ENCODE measurements at regions not wholly inside any gene's neighbourhood (a gene's known extent, or its start where the extent isn't known, plus 50 kb on each side); places are given as distances from the start of the nearest gene placed in this dataset.

DNA sequence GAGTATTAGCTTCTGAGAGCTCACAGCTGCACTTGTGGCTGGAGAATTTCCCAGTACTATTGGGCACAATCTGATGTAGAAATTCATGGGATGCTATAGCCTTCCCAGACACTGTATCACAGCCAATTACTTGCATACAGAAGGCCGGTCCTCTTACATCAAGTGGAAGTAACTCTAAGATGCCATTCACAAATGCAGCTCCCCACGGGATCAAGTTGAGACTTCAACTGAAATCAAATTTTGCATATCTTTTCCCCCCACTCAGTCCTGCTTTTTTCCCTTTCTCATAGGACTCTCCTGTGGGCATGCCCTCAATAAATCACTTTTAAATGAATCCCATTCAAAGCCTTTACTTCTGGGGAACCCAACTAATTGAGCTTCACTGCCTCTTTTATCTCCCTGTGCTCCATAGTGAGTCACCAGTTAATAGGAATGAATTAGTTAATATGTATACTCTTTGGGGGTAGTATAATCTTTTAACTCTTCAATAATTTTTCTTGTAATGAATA lies 1970.8 kb downstream of the OLFM4 start:
- Histone ChIP-seq H3K27me3 (no peaks in the 10 kb centered on the region), H3K9me3 (no peaks in the 10 kb centered on the region), H3K4me1 (no peaks in the 10 kb centered on the region), H3K27ac (no peak overlapping the region), H3K36me3 (no peaks in the 10 kb centered on the region), H3K4me3 (no peak overlapping the region)
- no peak for DNase-seq (ENCODE audit: low spot score in 2 of 2)
- 79 to 82% methylated on average over 2 of the region's 2 CpGs for WGBS, 2 donors
- TF ChIP-seq POLR2A (IDR thresholded peaks at IDR 0.05): no peak
- TF ChIP-seq, protein P1, sequence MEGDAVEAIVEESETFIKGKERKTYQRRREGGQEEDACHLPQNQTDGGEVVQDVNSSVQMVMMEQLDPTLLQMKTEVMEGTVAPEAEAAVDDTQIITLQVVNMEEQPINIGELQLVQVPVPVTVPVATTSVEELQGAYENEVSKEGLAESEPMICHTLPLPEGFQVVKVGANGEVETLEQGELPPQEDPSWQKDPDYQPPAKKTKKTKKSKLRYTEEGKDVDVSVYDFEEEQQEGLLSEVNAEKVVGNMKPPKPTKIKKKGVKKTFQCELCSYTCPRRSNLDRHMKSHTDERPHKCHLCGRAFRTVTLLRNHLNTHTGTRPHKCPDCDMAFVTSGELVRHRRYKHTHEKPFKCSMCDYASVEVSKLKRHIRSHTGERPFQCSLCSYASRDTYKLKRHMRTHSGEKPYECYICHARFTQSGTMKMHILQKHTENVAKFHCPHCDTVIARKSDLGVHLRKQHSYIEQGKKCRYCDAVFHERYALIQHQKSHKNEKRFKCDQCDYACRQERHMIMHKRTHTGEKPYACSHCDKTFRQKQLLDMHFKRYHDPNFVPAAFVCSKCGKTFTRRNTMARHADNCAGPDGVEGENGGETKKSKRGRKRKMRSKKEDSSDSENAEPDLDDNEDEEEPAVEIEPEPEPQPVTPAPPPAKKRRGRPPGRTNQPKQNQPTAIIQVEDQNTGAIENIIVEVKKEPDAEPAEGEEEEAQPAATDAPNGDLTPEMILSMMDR (IDR thresholded peaks at IDR 0.05): no peak
- TF ChIP-seq EP300 (IDR thresholded peaks at IDR 0.05): no peak

DNA sequence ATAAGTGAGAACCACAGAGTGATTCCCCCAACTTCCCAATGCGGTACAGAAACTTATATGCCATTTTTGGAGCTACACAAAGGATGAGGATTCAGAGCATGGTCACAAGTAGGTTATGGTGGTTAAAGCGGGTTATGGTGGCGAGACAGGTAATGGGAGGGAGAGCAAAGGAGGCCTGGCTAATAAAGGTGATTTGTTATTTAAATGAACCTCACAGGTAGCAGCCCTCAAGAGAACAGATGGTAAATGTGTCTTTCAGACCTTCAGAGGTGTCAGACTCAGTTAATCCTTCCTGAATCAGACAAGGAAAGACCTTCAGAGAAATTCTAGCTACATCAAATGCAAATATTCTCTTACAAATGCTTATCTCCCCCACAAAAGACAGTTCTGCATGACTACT lies 1971.4 kb downstream of the OLFM4 start:
- Histone ChIP-seq H3K27me3 (no peaks in the 10 kb centered on the region), H3K27ac (no peak overlapping the region), H3K9me3 (peaks cover 0 to 2% (median 0%) of the 10 kb centered on the region in 4 donors), H3K36me3 (no peaks in the 10 kb centered on the region), H3K4me3 (no peak overlapping the region), H3K4me1 (no peaks in the 10 kb centered on the region)
- 77 to 87% methylated on average over 3 of the region's 3 CpGs for whole genome bisulfite sequencing, 2 donors
- no peak for DNase-seq (ENCODE audit: low spot score in 2 of 2)
- no peak for TF ChIP-seq EP300 (IDR thresholded peaks at IDR 0.05)
- no peak for TF ChIP-seq POLR2A (IDR thresholded peaks at IDR 0.05)
- TF ChIP-seq, protein P1 (IDR thresholded peaks at IDR 0.05): no peak

DNA sequence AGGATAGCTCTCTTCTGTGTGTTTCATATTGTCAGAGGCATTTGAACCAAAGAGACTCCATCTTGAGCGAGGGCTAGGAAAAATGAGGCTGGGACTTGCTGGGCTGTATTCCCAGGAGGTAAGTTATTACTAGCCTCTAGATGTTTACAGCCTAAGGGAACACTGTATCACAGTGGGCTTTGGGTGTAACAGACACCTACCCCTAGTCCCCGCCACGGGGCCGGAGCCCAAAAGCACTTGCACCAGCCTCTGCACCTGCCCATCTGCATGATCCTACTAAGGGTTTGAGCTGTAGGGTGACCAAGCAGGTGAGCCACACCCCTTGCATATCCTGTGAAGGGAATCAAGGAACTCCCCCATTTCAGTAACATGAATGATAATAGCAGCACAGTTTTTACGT lies 1972.2 kb downstream of the OLFM4 start:
- WGBS, 2 donors: 89 to 90% methylated on average over 5 of the region's 5 CpGs
- H3K27me3 ChIP-seq: no peaks in the 10 kb centered on the region

DNA sequence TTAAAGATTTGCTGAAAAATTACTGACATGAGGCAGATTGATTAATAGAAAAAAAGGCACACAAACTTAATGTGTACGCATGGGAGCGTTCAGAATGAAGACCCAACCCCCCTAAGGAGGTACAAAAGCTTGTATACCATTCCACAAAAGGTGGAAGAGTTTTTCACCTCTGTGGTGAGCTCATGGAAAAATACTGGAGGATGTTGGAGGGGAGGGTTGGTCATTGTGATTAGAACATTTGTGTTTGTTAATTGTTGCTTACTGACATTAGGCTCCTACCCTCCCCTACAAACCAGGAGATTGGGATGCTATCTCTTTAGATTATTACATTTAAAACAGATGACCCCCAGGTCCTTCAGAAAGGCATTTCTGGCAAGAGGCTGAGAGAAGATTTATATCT lies 1973.3 kb downstream of the OLFM4 start:
- H3K4me3 ChIP-seq: no peak overlapping the region
- WGBS, 2 donors: 76 to 93% methylated on average over 2 of the region's 2 CpGs
- H3K9me3 ChIP-seq: peaks cover 0 to 5% (median 0%) of the 10 kb centered on the region in 4 donors
- no peak for DNase-seq (ENCODE audit: low spot score in 2 of 2)
- TF ChIP-seq, protein P1 (IDR thresholded peaks at IDR 0.05): no peak
- TF ChIP-seq EP300 (IDR thresholded peaks at IDR 0.05) (no peak), POLR2A (IDR thresholded peaks at IDR 0.05) (no peak)
- H3K27me3 ChIP-seq: no peaks in the 10 kb centered on the region
- H3K27ac ChIP-seq: no peak overlapping the region
- H3K4me1 ChIP-seq: no peaks in the 10 kb centered on the region
- H3K36me3 ChIP-seq: no peaks in the 10 kb centered on the region

More for the DNA sequence above, 1972.2 kb downstream of the OLFM4 start:
- no peak for DNase-seq (ENCODE audit: low spot score in 2 of 2)
- Histone ChIP-seq H3K4me3 (no peak overlapping the region), H3K27ac (no peak overlapping the region), H3K9me3 (peaks cover 0 to 5% (median 0%) of the 10 kb centered on the region in 4 donors), H3K4me1 (no peaks in the 10 kb centered on the region), H3K36me3 (no peaks in the 10 kb centered on the region)
- TF ChIP-seq, protein P1 (IDR thresholded peaks at IDR 0.05): no peak
- TF ChIP-seq EP300 (IDR thresholded peaks at IDR 0.05) (no peak), POLR2A (IDR thresholded peaks at IDR 0.05) (no peak)

DNA sequence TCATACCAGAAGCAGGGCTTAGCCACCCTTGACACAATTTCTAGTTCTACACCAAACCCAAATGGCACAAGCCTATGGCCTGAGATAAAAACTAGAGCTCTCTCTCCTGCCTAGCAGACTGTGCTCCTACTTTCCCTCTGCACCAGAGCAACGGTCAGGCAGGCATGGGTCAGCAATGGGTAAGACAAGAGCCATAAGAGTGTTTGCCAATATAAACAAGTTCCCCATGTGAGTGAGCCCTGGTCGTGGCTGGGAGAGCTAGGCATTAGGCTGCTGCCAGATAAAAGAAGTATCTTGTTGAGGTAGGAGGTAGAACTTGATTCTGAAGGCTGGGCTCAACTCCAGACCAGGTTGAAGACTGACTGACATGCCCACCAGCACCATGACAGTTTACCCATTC lies 1979.1 kb downstream of the OLFM4 start:
- WGBS, 2 donors: 34 to 43% methylated on average over 2 of the region's 2 CpGs
- no peak overlapping the region for H3K27ac ChIP-seq
- H3K9me3 ChIP-seq: peaks cover 0 to 5% (median 0%) of the 10 kb centered on the region in 4 donors
- no peaks in the 10 kb centered on the region for H3K4me1 ChIP-seq
- no peak overlapping the region for H3K4me3 ChIP-seq
- no peak for DNase-seq (ENCODE audit: low spot score in 2 of 2)
- H3K27me3 ChIP-seq: no peaks in the 10 kb centered on the region
- no peaks in the 10 kb centered on the region for H3K36me3 ChIP-seq
- TF ChIP-seq EP300 (IDR thresholded peaks at IDR 0.05) (no peak), POLR2A (IDR thresholded peaks at IDR 0.05) (no peak)
- TF ChIP-seq, protein P1 (IDR thresholded peaks at IDR 0.05): no peak

All from tibial nerve (tissue), 4 donors.